ENCODE measurements at regions not wholly inside any gene's neighbourhood (a gene's known extent, or its start where the extent isn't known, plus 50 kb on each side); places are given as distances from the start of the nearest gene placed in this dataset.

DNA sequence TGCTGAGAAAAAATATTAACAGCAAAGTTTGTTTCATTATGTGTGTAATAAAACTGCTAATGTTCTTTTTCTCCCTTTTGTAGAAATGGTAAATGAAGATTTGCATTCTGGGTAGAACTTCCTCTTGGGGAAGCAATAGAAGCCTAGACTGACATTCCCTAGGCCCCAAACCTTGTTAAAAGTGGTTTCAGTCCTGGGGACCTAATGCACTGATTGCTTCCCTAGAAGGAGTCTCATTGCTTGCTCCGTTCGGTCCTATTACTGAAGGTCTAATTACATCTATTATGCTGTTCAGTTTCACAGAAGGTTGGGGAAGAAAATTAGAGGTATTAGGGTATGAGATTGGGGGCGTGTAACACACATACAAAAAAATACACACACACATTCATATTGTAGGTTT is 893.8 kb downstream of the TLE4 start:
- Histone ChIP-seq H4K20me1 (replicated peaks; ENCODE audit: control insufficient read depth, insufficient read depth, low read length) (no peaks in the 10 kb centered on the region), H3K27ac (ENCODE audit: extremely low read depth, low read depth, low read length) (no peak overlapping the region), H3K4me2 (ENCODE audit: insufficient read depth, low read length) (no peak overlapping the region), H3K36me3 (ENCODE audit: control insufficient read depth, insufficient read depth, low read length) (no peaks in the 10 kb centered on the region), H3K79me2 (ENCODE audit: control insufficient read depth, insufficient read depth, low read length) (no peaks in the 10 kb centered on the region), H3K4me3 (no peak overlapping the region), H3K9ac (ENCODE audit: insufficient read depth in 1 of 2, low read depth in 2 of 2, low read length in 2 of 2) (no peak overlapping the region), H3K4me1 (replicated peaks in 1 of 2; ENCODE audit: control insufficient read depth in 2 of 2, insufficient read depth in 2 of 2, low read length in 2 of 2) (no peaks in the 10 kb centered on the region), H3K9me1 (ENCODE audit: control insufficient read depth, insufficient read depth, low read length) (no peaks in the 10 kb centered on the region), H3K9me3 (replicated peaks; ENCODE audit: control insufficient read depth, insufficient read depth, low read depth, low read length) (no peaks in the 10 kb centered on the region), H2AFZ (ENCODE audit: low read depth, low read length) (no peak overlapping the region), H3K27me3 (ENCODE audit: control insufficient read depth in 2 of 2, insufficient read depth in 2 of 2, low read length in 2 of 2) (no peaks in the 10 kb centered on the region)
- ChIA-PET POLR2A (no interaction called here), CTCF (ENCODE audit: low intra/inter-chr PET ratio) (no interaction called here)
- DNase-seq (ENCODE audit: extremely low read depth in 1 of 4, low spot score in 3 of 4) (no peak), ATAC-seq (no peak), FAIRE-seq (no peak)
- WGBS (ENCODE audit: insufficient coverage, low coverage, missing lambda C conversion rate): 0% methylated on average over 3 of the region's 3 CpGs
- intact Hi-C loops (cut with micrococcal nuclease): no loop called here
- BruUV-seq (replicated peaks): no TSS peak
- in situ Hi-C loops (cut with MboI): no loop called here
- no peak for TF ChIP-seq ZNF407 (IDR thresholded peaks at IDR 0.05; ENCODE audit: low read depth)
- no peak for TF ChIP-seq POLR2G (IDR thresholded peaks at IDR 0.05; ENCODE audit: low read depth, low read length)
- TF ChIP-seq ZNF639 (CRISPR knock-in tag; conservative IDR thresholded peaks at IDR 0.05 in 1 of 2, IDR thresholded peaks at IDR 0.05 in 1 of 2): no peak
- no peak for TF ChIP-seq ZNF511 (CRISPR knock-in tag; IDR thresholded peaks at IDR 0.05)
- TF ChIP-seq, protein P1, sequence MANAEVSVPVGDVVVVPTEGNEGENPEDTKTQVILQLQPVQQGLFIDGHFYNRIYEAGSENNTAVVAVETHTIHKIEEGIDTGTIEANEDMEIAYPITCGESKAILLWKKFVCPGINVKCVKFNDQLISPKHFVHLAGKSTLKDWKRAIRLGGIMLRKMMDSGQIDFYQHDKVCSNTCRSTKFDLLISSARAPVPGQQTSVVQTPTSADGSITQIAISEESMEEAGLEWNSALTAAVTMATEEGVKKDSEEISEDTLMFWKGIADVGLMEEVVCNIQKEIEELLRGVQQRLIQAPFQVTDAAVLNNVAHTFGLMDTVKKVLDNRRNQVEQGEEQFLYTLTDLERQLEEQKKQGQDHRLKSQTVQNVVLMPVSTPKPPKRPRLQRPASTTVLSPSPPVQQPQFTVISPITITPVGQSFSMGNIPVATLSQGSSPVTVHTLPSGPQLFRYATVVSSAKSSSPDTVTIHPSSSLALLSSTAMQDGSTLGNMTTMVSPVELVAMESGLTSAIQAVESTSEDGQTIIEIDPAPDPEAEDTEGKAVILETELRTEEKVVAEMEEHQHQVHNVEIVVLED (CRISPR knock-in tag; IDR thresholded peaks at IDR 0.05): no peak
- no peak for TF ChIP-seq PTTG1 (tag; IDR thresholded peaks at IDR 0.05; ENCODE audit: low read depth)
- no peak for TF ChIP-seq FOXP1 (CRISPR knock-in tag; IDR thresholded peaks at IDR 0.05)
- no peak for TF ChIP-seq TBP (optimal IDR thresholded peaks at IDR 0.05; ENCODE audit: low read depth, low read length)
- no peak for TF ChIP-seq SMAD3 (CRISPR knock-in tag; conservative IDR thresholded peaks at IDR 0.05)
- TF ChIP-seq TEAD1 (CRISPR knock-in tag; IDR thresholded peaks at IDR 0.05): no peak
- TF ChIP-seq ZNF696 (CRISPR knock-in tag; conservative IDR thresholded peaks at IDR 0.05): no peak
